DMS 273 (cell line): ENCODE measurements at regions not wholly inside any gene's neighbourhood (a gene's known extent, or its start where the extent isn't known, plus 50 kb on each side); places are given as distances from the start of the nearest gene placed in this dataset.
"Not testable (repeated sequence)": the region's sequence is repeated elsewhere in the genome, so short reads cannot be mapped to it uniquely, and the experiment has no call there.

Source experiments
- DNase-seq: peaks from one replicate; lab custom pipeline; 2025; ENCODE audit not compliant: unreplicated experiment; lab: John Stamatoyannopoulos, UW

GRCh38 chr6:51209651-51210050 lies 391.0 kb downstream of the TFAP2B start:
- no peak for DNase-seq

GRCh38 chr6:51213811-51214210 lies 395.1 kb downstream of the TFAP2B start:
- no peak for DNase-seq

GRCh38 chr6:51214442-51214841 lies 395.8 kb downstream of the TFAP2B start:
- no peak for DNase-seq

GRCh38 chr6:51218181-51218580 lies 399.5 kb downstream of the TFAP2B start:
- DNase-seq: no peak

- DNase-seq: not testable (repeated sequence)
Measured at GRCh38 chr6:51224580-51225240, 406.0 kb downstream of the TFAP2B start.

GRCh38 chr6:51241376-51241775 lies 422.7 kb downstream of the TFAP2B start:
- no peak for DNase-seq

- no peak for DNase-seq
Measured at GRCh38 chr6:51249798-51250197, 431.1 kb downstream of the TFAP2B start.

- DNase-seq: no peak
Measured at GRCh38 chr6:51250317-51250716, 431.6 kb downstream of the TFAP2B start.

- DNase-seq: no peak
Measured at GRCh38 chr6:51257938-51258337, 439.3 kb downstream of the TFAP2B start.

- DNase-seq: no peak
Measured at GRCh38 chr6:51260003-51260402, 441.3 kb downstream of the TFAP2B start.

- no peak for DNase-seq
Measured at GRCh38 chr6:51261691-51262090, 443.0 kb downstream of the TFAP2B start.

- no peak for DNase-seq
Measured at GRCh38 chr6:51265426-51265825, 446.8 kb downstream of the TFAP2B start.

GRCh38 chr6:51266604-51267003 lies 447.9 kb downstream of the TFAP2B start:
- no peak for DNase-seq

- no peak for DNase-seq
Measured at GRCh38 chr6:51268666-51269065, 450.0 kb downstream of the TFAP2B start.

GRCh38 chr6:51269876-51270275 lies 451.2 kb downstream of the TFAP2B start:
- DNase-seq: no peak

- DNase-seq: no peak
Measured at GRCh38 chr6:51271615-51272014, 452.9 kb downstream of the TFAP2B start.

- DNase-seq: no peak
Measured at GRCh38 chr6:51273228-51273961, 454.7 kb downstream of the TFAP2B start.

- no peak for DNase-seq
Measured at GRCh38 chr6:51277474-51277873, 458.8 kb downstream of the TFAP2B start.

GRCh38 chr6:51282026-51282425 lies 463.4 kb downstream of the TFAP2B start:
- no peak for DNase-seq

GRCh38 chr6:51283723-51284355 lies 465.2 kb downstream of the TFAP2B start:
- DNase-seq: no peak

- no peak for DNase-seq
Measured at GRCh38 chr6:51285876-51286275, 467.2 kb downstream of the TFAP2B start.

GRCh38 chr6:51289041-51289440 lies 470.4 kb downstream of the TFAP2B start:
- DNase-seq: no peak
